SH-SY5Y (cell line): ENCODE measurements at regions not wholly inside any gene's neighbourhood (a gene's known extent, or its start where the extent isn't known, plus 50 kb on each side); places are given as distances from the start of the nearest gene placed in this dataset.

Experiments used
- GATA2 ChIP-seq: IDR thresholded peaks from 2 replicates; pipeline ENCODE4 v1.6.1; 2011; ENCODE audit warnings: mild to moderate bottlenecking, low read depth, low read length
- GATA3 ChIP-seq: IDR thresholded peaks from 2 replicates; pipeline ENCODE4 v1.6.1; 2011; ENCODE audit warnings: low read depth, mild to moderate bottlenecking, low read length, moderate library complexity

DNA sequence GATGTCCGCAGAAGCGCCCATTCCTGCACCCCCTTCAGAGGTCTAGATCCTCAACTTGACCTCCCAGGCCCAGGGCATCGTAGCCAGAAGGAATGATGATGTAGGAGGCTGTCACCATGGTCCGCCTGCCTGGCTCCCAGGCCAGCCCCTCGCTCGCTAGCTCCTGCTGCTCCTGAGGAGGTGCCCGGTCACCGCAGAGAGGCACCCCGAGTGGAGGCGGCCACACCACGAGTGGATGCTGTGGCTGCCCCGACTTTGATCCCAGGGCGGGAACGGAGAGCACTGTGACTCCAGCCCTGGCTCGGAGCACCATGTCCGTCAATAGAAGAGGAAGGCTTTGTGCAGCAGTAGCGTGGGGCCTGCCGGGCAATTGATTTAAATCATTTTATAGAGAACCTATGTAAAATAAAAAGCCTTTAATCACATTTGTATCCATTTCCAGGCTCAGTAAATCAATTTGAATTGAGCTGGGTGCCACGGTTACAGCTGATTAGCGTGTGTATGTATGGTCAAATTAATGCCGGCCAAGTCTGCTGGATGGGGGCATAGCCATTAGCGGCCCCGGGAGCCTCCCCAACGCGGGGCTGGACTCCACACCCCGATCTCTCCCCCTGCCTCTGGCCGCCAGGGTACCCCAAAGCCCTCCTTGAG, 122.6 kb upstream of the GSE1 start:
- no peak for TF ChIP-seq GATA2
- no peak for TF ChIP-seq GATA3
